Keratinocyte (primary cell): ENCODE measurements at regions not wholly inside any gene's neighbourhood (a gene's known extent, or its start where the extent isn't known, plus 50 kb on each side); places are given as distances from the start of the nearest gene placed in this dataset.

Source experiments
- DNase-seq: peaks from one replicate; pipeline ENCODE4 v3.0.0-alpha.2; 2011; ENCODE audit warnings: low read depth, missing footprints, low spot score
- FAIRE-seq: peaks from 2 replicates; lab custom pipeline; 2011; peaks lifted over from hg19 to GRCh38; lab: Jason Lieb, UNC
- H2AFZ ChIP-seq: 2 replicates; pipeline ENCODE4 v1.6.0; 2012; ENCODE audit warnings: low read length, control low read depth, inconsistent platforms; ENCODE audit not compliant: control insufficient read depth
- H3K27ac ChIP-seq: 2 replicates; pipeline ENCODE4 v1.5.1; 2011; ENCODE audit warnings: low read length; ENCODE audit not compliant: control insufficient read depth, insufficient read depth
- H3K27me3 ChIP-seq: 3 replicates; pipeline ENCODE4 v1.6.0; 2011; ENCODE audit warnings: low read length; ENCODE audit not compliant: control insufficient read depth, insufficient read depth; ENCODE audit errors: extremely low read depth
- H3K36me3 ChIP-seq, 2 experiments: 2 replicates in 1 of 2; 3 replicates in 1 of 2; pipeline ENCODE4 v1.5.1; 2011; ENCODE audit warnings: low read length in 2 of 2, mild to moderate bottlenecking in 1 of 2; ENCODE audit not compliant: control insufficient read depth in 2 of 2, insufficient read depth in 2 of 2; ENCODE audit errors: extremely low read depth in 1 of 2
- H3K4me1 ChIP-seq: 3 replicates; pipeline ENCODE4 v1.5.1; 2011; ENCODE audit warnings: low read length; ENCODE audit not compliant: control insufficient read depth, insufficient read depth; ENCODE audit errors: extremely low read depth
- H3K4me2 ChIP-seq: 3 replicates; pipeline ENCODE4 v1.6.0; 2011; ENCODE audit warnings: low read depth, low read length; ENCODE audit not compliant: control insufficient read depth, insufficient read depth; ENCODE audit errors: extremely low read depth
- H3K4me3 ChIP-seq, 3 experiments: fragments of 200-600 bp in 1 of 3; sonication (generic) in 1 of 3; 2 replicates in 2 of 3; 3 replicates in 1 of 3; pipeline ENCODE4 v1.5.1; 2011 to 2016; ENCODE audit warnings: low read length in 3 of 3, mild to moderate bottlenecking in 3 of 3, control low read depth in 2 of 3, inconsistent platforms in 1 of 3, low read depth in 1 of 3, mixed read lengths in 1 of 3, mixed run types in 1 of 3, moderate library complexity in 1 of 3; ENCODE audit not compliant: control insufficient read depth in 2 of 3, insufficient read depth in 2 of 3; ENCODE audit errors: extremely low read depth in 1 of 3
- H3K79me2 ChIP-seq: 2 replicates; pipeline ENCODE4 v1.6.0; 2012; ENCODE audit warnings: low read length; ENCODE audit not compliant: control insufficient read depth, insufficient read depth
- H3K9ac ChIP-seq: 3 replicates; pipeline ENCODE4 v1.6.0; 2011; ENCODE audit warnings: low read length; ENCODE audit not compliant: control insufficient read depth, insufficient read depth; ENCODE audit errors: extremely low read depth
- H3K9me1 ChIP-seq: 3 replicates; pipeline ENCODE4 v1.6.0; 2011; ENCODE audit warnings: low read length; ENCODE audit not compliant: control insufficient read depth, insufficient read depth; ENCODE audit errors: extremely low read depth
- H3K9me3 ChIP-seq: 2 replicates; pipeline ENCODE4 v1.5.1; 2012; ENCODE audit warnings: low read depth, low read length; ENCODE audit not compliant: control insufficient read depth
- H4K20me1 ChIP-seq: 3 replicates; pipeline ENCODE4 v1.6.0; 2011; ENCODE audit warnings: low read length; ENCODE audit not compliant: control insufficient read depth, insufficient read depth; ENCODE audit errors: extremely low read depth
- EZH2 ChIP-seq: IDR thresholded peaks from one replicate; pipeline ENCODE4 v1.6.1; 2012; ENCODE audit warnings: inconsistent platforms, mild to moderate bottlenecking, low read length, moderate library complexity
- dilution Hi-C: fragments of 300-500 bp; cut with MboI; formaldehyde crosslinking; loops from one replicate; pipeline ENCODE4 v1.7.0; 2020; ENCODE audit warnings: low sequenced_read_pairs; ENCODE audit not compliant: extremely low pct_ligation_motif_present
- TF ChIP-seq, protein P1 (sequence below), 3 experiments: IDR thresholded peaks in 1 of 3; conservative IDR thresholded peaks in 1 of 3; optimal IDR thresholded peaks in 1 of 3; 2 replicates in 2 of 3; 3 replicates in 1 of 3; pipeline versions ENCODE3 to v1.5.1; 2011; ENCODE audit warnings: low read length in 3 of 3, mild to moderate bottlenecking in 3 of 3, moderate library complexity in 2 of 3, control low read depth in 1 of 3, inconsistent platforms in 1 of 3; ENCODE audit not compliant: insufficient read depth in 2 of 3; ENCODE audit errors: extremely low read depth in 1 of 3

DNA sequence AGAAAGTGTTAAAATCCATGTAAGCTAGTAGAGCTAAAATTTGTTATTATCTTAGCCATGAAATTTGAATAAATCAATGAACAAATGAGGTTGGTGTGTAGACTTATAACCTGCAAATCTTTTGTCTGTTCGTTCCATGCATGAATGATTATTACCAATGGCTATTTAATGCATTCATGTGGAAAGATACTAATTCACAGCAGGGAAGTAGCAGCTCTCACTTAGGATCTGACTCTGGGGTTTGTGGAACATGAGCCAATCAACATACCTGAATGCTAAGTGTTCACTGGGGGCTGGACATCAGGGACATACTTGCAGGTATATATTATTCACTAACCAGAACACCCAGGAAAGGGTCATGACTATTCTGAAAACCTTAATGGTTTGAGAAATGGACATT is 444.1 kb downstream of the STIM2 start:
- Histone ChIP-seq H4K20me1 (no peaks in the 10 kb centered on the region), H3K36me3 (no peaks in the 10 kb centered on the region), H3K27ac (no peak overlapping the region), H3K4me2 (no peak overlapping the region), H3K79me2 (no peaks in the 10 kb centered on the region), H3K9me1 (no peaks in the 10 kb centered on the region), H3K9ac (no peak overlapping the region), H2AFZ (no peak overlapping the region), H3K27me3 (no peaks in the 10 kb centered on the region), H3K4me1 (no peaks in the 10 kb centered on the region), H3K4me3 (no peak overlapping the region), H3K9me3 (no peaks in the 10 kb centered on the region)
- DNase-seq (no peak), FAIRE-seq (no peak)
- no peak for TF ChIP-seq EZH2
- TF ChIP-seq, protein P1, sequence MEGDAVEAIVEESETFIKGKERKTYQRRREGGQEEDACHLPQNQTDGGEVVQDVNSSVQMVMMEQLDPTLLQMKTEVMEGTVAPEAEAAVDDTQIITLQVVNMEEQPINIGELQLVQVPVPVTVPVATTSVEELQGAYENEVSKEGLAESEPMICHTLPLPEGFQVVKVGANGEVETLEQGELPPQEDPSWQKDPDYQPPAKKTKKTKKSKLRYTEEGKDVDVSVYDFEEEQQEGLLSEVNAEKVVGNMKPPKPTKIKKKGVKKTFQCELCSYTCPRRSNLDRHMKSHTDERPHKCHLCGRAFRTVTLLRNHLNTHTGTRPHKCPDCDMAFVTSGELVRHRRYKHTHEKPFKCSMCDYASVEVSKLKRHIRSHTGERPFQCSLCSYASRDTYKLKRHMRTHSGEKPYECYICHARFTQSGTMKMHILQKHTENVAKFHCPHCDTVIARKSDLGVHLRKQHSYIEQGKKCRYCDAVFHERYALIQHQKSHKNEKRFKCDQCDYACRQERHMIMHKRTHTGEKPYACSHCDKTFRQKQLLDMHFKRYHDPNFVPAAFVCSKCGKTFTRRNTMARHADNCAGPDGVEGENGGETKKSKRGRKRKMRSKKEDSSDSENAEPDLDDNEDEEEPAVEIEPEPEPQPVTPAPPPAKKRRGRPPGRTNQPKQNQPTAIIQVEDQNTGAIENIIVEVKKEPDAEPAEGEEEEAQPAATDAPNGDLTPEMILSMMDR (optimal IDR thresholded peaks at IDR 0.05 in 1 of 3, IDR thresholded peaks at IDR 0.05 in 1 of 3, conservative IDR thresholded peaks at IDR 0.05 in 1 of 3; ENCODE audit: extremely low read depth in 1 of 3, insufficient read depth in 2 of 3, low read length in 3 of 3), result no peak
- dilution Hi-C loops, result no loop called here

DNA sequence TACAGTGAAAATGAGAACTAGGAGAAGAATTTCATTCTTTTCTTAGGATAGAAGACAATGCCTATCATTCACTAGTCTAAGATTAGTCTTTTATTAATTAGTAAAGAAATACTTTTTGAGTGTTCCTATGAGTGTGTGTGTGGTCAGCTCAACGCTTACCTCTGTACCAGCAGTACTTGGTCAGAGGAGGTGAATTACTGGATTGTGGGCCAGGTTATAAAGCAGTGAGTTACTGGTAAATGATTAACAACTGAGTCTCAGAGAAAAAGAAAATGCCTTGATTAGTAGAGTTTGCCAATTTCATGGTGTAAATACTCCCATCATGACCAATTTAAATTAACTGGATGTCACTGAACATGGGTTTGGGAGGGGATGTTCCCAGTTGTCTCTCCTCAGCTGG is 444.6 kb downstream of the STIM2 start:
- dilution Hi-C loops, result no loop called here

More for the DNA sequence above, 444.6 kb downstream of the STIM2 start:
- Histone ChIP-seq H3K4me3 (no peak overlapping the region), H3K79me2 (no peaks in the 10 kb centered on the region), H3K9me3 (no peaks in the 10 kb centered on the region), H3K4me2 (no peak overlapping the region), H3K9ac (no peak overlapping the region), H4K20me1 (no peaks in the 10 kb centered on the region), H3K27ac (no peak overlapping the region), H3K36me3 (no peaks in the 10 kb centered on the region), H3K4me1 (no peaks in the 10 kb centered on the region), H3K9me1 (no peaks in the 10 kb centered on the region), H2AFZ (no peak overlapping the region), H3K27me3 (no peaks in the 10 kb centered on the region)
- DNase-seq (no peak), FAIRE-seq (no peak)
- TF ChIP-seq, protein P1 (optimal IDR thresholded peaks at IDR 0.05 in 1 of 3, IDR thresholded peaks at IDR 0.05 in 1 of 3, conservative IDR thresholded peaks at IDR 0.05 in 1 of 3; ENCODE audit: extremely low read depth in 1 of 3, insufficient read depth in 2 of 3, low read length in 3 of 3), result no peak
- no peak for TF ChIP-seq EZH2
